Adrenal gland (tissue), 9 donors: ENCODE measurements at regions not wholly inside any gene's neighbourhood (a gene's known extent, or its start where the extent isn't known, plus 50 kb on each side); places are given as distances from the start of the nearest gene placed in this dataset.
A peak's percentile ranks its signal among the peaks of the same experiment; 100 is the strongest.

ENCODE experiments used
- DNase-seq, 7 donors: peaks; one replicate each; pipeline ENCODE4 v3.0.0-alpha.2; 2019 to 2020
- H3K27ac ChIP-seq, 5 donors: fragments of 200-600 bp; sonication (generic) in 4 of 5; 1 replicate in 3 of 5; 2 replicates in 2 of 5; pipeline versions ENCODE4 v1.5.1 to v1.8.0; 2016 to 2020; ENCODE audit warnings: mild to moderate bottlenecking in 1 of 5
- H3K27me3 ChIP-seq: fragments of 200-600 bp; 2 replicates; pipeline ENCODE4 v1.8.0; 2021
- H3K36me3 ChIP-seq, 2 donors: fragments of 200-600 bp; replicated peaks in 1 of 2; 1 replicate in 1 of 2; 2 replicates in 1 of 2; pipeline versions ENCODE4 v1.5.1 to v1.8.0; 2018 to 2022
- H3K4me1 ChIP-seq, 2 donors: fragments of 200-600 bp; replicated peaks in 1 of 2; 1 replicate in 1 of 2; 2 replicates in 1 of 2; pipeline versions ENCODE4 v1.5.1 to v1.8.0; 2018 to 2021
- H3K4me3 ChIP-seq, 4 donors: fragments of 200-600 bp; sonication (generic) in 3 of 4; one replicate each; pipeline ENCODE4 v1.5.1; 2016 to 2018
- H3K9me3 ChIP-seq, 3 donors: fragments of 200-600 bp; sonication (generic) in 1 of 3; replicated peaks in 1 of 3; 1 replicate in 2 of 3; 2 replicates in 1 of 3; pipeline versions ENCODE4 v1.5.1 to v1.8.0; 2016 to 2021
- POLR2A ChIP-seq, 2 donors: fragments of 450-650 bp; IDR thresholded peaks; one replicate each; pipeline ENCODE4 v1.6.1; 2017; ENCODE audit warnings: antibody characterized with exemption in 2 of 2, mild to moderate bottlenecking in 2 of 2, moderate library complexity in 1 of 2
- WGBS, 4 donors: extraction: QIAGEN DNeasy Blood & Tissue Kit in 2 of 4; methylation state at CpG; one replicate each; pipeline versions ENCODE4 v1.1.5 to v1.1.7; 2013 to 2017; 5-methylcytosine and 5-hydroxymethylcytosine counted together
- intact Hi-C, 2 donors: fragments of 100-400 bp; cut with DNase I; formaldehyde crosslinking; loops; one replicate each; pipeline versions ENCODE4 v1.14.1 to v1.15.0; 2022 to 2023
- TF ChIP-seq, protein P1 (sequence below), 6 experiments: fragments of 450-650 bp in 4 of 6; fragments of 200-600 bp in 2 of 6; sonication (generic) in 1 of 6; IDR thresholded peaks; 1 replicate in 5 of 6; 2 replicates in 1 of 6; pipeline versions ENCODE4 v1.5.1 to v1.8.0; 2016 to 2021; ENCODE audit warnings: antibody characterized with exemption in 6 of 6, mild to moderate bottlenecking in 2 of 6, moderate library complexity in 1 of 6
- donor health status: healthy with polysubstance abuse.
- donor health status: Bipolar disorder and iron deficiency.
- donor health status: DM: yes; HTN: yes; CAD: no.
- donor health status: DM: no; HTN: no; CAD: no.
- donor health status: DM: no; HTN: no; CAD: no.

DNA sequence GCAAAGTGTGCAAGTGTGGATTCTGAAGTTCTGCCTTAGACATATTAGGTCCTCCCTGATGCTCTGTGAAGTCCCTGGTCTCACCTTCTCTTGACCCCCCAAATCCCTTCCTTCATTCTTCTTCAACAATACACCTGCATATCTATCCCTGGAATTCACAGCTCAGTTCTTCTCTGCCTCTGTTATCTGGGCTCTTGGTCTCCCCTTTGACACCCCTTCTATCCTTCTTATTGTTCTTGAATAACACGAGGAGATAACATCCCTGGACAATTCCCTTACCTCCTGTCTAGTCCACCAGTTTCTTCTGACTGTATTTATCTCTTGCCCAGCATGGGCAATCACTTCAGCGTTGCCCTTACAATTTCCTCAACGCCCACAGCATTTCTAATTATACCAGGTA lies 104.8 kb upstream of the ATG10 start:
- DNase-seq = no peak
- Histone ChIP-seq H3K4me3 (no peak overlapping the region), H3K4me1 (no peaks in the 10 kb centered on the region), H3K27ac (no peak overlapping the region), H3K9me3 (no peaks in the 10 kb centered on the region), H3K36me3 (no peaks in the 10 kb centered on the region), H3K27me3 (no peaks in the 10 kb centered on the region)
- intact Hi-C loops = no loop called here
- TF ChIP-seq POLR2A (IDR thresholded peaks at IDR 0.05) = no peak
- TF ChIP-seq, protein P1, sequence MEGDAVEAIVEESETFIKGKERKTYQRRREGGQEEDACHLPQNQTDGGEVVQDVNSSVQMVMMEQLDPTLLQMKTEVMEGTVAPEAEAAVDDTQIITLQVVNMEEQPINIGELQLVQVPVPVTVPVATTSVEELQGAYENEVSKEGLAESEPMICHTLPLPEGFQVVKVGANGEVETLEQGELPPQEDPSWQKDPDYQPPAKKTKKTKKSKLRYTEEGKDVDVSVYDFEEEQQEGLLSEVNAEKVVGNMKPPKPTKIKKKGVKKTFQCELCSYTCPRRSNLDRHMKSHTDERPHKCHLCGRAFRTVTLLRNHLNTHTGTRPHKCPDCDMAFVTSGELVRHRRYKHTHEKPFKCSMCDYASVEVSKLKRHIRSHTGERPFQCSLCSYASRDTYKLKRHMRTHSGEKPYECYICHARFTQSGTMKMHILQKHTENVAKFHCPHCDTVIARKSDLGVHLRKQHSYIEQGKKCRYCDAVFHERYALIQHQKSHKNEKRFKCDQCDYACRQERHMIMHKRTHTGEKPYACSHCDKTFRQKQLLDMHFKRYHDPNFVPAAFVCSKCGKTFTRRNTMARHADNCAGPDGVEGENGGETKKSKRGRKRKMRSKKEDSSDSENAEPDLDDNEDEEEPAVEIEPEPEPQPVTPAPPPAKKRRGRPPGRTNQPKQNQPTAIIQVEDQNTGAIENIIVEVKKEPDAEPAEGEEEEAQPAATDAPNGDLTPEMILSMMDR (IDR thresholded peaks at IDR 0.05) = no peak
- 80 to 88% (median 85%) methylated on average over 3 of the region's 3 CpGs for WGBS, 4 donors

DNA sequence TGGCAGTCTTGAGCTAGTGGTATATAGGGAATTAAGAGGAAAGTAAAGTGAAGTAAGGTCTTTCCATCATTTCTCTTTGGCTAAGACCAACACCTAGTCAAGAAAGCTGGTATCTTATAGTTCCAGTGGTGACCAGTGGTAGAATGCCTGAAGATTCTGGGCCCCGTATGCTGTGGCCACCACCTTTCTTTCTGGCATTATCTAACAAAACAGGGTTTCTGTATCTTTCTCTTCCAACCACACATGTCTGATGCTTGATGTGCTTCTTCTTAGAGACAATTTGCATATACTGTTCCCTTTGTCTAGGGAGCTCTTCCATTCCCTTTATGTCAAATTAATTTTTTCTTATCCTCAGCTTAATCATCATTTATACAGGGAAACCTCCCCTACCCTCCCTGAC lies 109.9 kb upstream of the SSBP2 start:
- H3K27me3 ChIP-seq = no peaks in the 10 kb centered on the region
- peaks cover 0 to 16% of the 10 kb centered on the region in 2 donors for H3K4me1 ChIP-seq
- intact Hi-C loops = no loop called here
- no peak for TF ChIP-seq POLR2A (IDR thresholded peaks at IDR 0.05)
- TF ChIP-seq, protein P1 (IDR thresholded peaks at IDR 0.05) = no peak
- H3K36me3 ChIP-seq = no peaks in the 10 kb centered on the region
- DNase-seq = no peak
- 93 to 100% (median 94%) methylated on average over 1 of the region's 1 CpG for WGBS, 4 donors
- no peaks in the 10 kb centered on the region for H3K9me3 ChIP-seq
- H3K27ac ChIP-seq = no peak overlapping the region
- no peak overlapping the region for H3K4me3 ChIP-seq

DNA sequence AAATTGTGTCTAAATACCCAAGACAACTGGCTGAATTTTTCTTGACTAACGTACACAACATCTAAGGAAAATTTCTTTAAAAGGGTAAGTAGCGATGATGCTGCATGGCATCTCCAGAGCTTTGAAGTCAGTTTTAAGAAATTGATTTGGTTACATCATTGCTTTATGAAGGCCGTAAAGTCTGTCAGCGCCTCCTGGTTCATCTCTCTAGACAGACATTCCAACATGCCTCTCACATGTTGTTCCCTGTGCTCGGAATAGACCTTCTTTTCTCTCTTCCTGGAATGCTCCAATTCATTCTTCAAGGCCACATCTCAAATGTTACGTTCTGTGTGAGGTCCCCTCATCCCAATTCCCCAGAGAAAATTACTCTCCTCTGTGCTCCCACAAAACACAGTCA lies 108.7 kb upstream of the SSBP2 start:
- no peaks in the 10 kb centered on the region for H3K27me3 ChIP-seq
- H3K36me3 ChIP-seq = no peaks in the 10 kb centered on the region
- DNase-seq = no peak
- H3K9me3 ChIP-seq = no peaks in the 10 kb centered on the region
- no peak overlapping the region for H3K27ac ChIP-seq
- intact Hi-C loops = loop anchor here (10.0 kb wide), 4 partner anchors 115 to 435 kb away; partner anchors contain the start of gene ATG10 (in 1 of the 2)
- H3K4me1 ChIP-seq = peaks cover 0 to 16% of the 10 kb centered on the region in 2 donors
- H3K4me3 ChIP-seq = no peak overlapping the region
- TF ChIP-seq POLR2A (IDR thresholded peaks at IDR 0.05) = no peak
- TF ChIP-seq, protein P1 (IDR thresholded peaks at IDR 0.05) = no peak
- 86 to 92% (median 89%) methylated on average over 6 of the region's 6 CpGs for WGBS, 4 donors

DNA sequence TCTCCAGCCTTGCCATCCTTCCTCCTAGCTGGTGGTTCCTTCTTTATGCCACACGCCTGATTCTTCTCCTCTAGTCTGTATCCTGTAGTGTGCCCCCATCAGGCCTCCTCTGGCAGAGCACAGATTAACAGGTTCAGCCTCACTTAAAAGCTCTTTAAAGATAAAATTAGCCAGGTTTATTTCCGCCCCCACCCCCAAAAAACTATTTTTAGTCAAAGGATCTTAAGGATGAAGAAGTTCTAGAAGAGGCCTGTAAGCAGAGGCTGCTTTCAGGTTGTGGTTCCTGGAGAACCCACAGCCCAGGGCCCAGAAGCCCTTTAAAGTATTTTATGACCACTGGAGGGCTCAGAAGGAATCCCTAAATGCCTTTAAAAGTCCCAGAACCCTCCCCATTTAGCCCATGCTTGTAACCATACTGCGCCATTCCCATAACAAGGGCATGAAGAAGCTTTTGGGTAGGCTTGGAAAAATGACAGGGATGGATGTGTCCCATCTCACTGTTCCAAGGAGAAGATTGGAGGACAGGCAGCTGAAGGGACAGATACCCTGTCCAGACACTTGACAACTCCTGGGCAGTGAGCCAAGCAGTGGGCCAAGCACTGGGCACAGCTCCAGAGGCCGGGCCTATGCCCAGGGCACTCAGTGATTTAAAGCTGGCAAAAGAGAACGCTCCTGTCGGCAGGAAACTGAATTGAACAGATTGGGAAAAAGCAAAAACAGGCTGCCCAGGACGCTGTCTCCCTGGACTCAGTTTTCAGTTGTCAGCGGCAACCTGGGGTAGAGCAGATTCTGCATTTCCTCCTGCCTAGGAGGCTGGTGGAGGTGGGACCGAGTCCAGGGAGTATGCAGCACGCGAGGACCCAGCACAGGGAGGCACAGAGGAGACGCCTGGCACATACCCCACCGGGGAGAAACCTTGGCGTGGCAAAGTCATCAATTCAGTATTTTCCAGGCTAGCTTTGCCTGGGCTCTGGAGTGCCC lies 106.3 kb upstream of the SSBP2 start:
- Histone ChIP-seq H3K4me1 (peaks cover 5 to 25% of the 10 kb centered on the region in 2 donors), H3K27me3 (no peaks in the 10 kb centered on the region), H3K9me3 (no peaks in the 10 kb centered on the region), H3K36me3 (no peaks in the 10 kb centered on the region), H3K4me3 (peak overlapping the region in 1 of 4 donors; percentile 15), H3K27ac (peak overlapping the region in 4 of 5 donors; percentile 58 to 79 (median 74))
- intact Hi-C loops = loop anchor here (10.0 kb wide), 4 partner anchors 118 to 432 kb away; partner anchors contain the start of gene ATG10 (in 1 of the 2)
- 31 to 45% (median 38%) methylated on average over 12 to 14 of the region's 14 CpGs for WGBS, 4 donors
- TF ChIP-seq POLR2A (IDR thresholded peaks at IDR 0.05) = no peak
- TF ChIP-seq, protein P1 (IDR thresholded peaks at IDR 0.05) = peak in 5 of 6 experiments; percentile 45 to 73 (median 64)
- DNase-seq = peak; percentile 81 to 97 (median 92)
